ENCODE measurements at regions not wholly inside any gene's neighbourhood (a gene's known extent, or its start where the extent isn't known, plus 50 kb on each side); places are given as distances from the start of the nearest gene placed in this dataset.
A peak's percentile ranks its signal among the peaks of the same experiment; 100 is the strongest.

GRCh38 chr13:59475911-59476310 lies 687.8 kb downstream of the DIAPH3 start:
- H3K27me3 ChIP-seq (ENCODE audit: control insufficient read depth, insufficient read depth, low read length), result no peaks in the 10 kb centered on the region
- peaks cover 30% of the 10 kb centered on the region for H3K4me1 ChIP-seq (ENCODE audit: control insufficient read depth, insufficient read depth, low read length)
- H3K9me3 ChIP-seq (ENCODE audit: control insufficient read depth, insufficient read depth, low read depth, low read length), result no peaks in the 10 kb centered on the region
- no peak overlapping the region for H3K9ac ChIP-seq (ENCODE audit: low read length)
- no peak overlapping the region for H3K4me3 ChIP-seq (ENCODE audit: low read depth, low read length)
- H3K27ac ChIP-seq (ENCODE audit: low read depth, low read length), result no peak overlapping the region
- H3K36me3 ChIP-seq (ENCODE audit: control insufficient read depth, insufficient read depth, low read length), result no peaks in the 10 kb centered on the region

GRCh38 chr13:59476366-59476765 lies 687.4 kb downstream of the DIAPH3 start:
- no peak overlapping the region for H3K9ac ChIP-seq (ENCODE audit: low read length)

GRCh38 chr13:59477011-59477410 lies 686.7 kb downstream of the DIAPH3 start:
- H3K36me3 ChIP-seq (ENCODE audit: control insufficient read depth, insufficient read depth, low read length), result no peaks in the 10 kb centered on the region
- H3K27me3 ChIP-seq (ENCODE audit: control insufficient read depth, insufficient read depth, low read length), result no peaks in the 10 kb centered on the region
- H3K9ac ChIP-seq (ENCODE audit: low read length), result no peak overlapping the region
- H3K9me3 ChIP-seq (ENCODE audit: control insufficient read depth, insufficient read depth, low read depth, low read length), result no peaks in the 10 kb centered on the region
- H3K4me3 ChIP-seq (ENCODE audit: low read depth, low read length), result no peak overlapping the region
- H3K27ac ChIP-seq (ENCODE audit: low read depth, low read length), result no peak overlapping the region
- peaks cover 30% of the 10 kb centered on the region for H3K4me1 ChIP-seq (ENCODE audit: control insufficient read depth, insufficient read depth, low read length)

More at GRCh38 chr13:59476366-59476765, 687.4 kb downstream of the DIAPH3 start:
- H3K4me1 ChIP-seq (ENCODE audit: control insufficient read depth, insufficient read depth, low read length), result peaks cover 30% of the 10 kb centered on the region
- no peaks in the 10 kb centered on the region for H3K9me3 ChIP-seq (ENCODE audit: control insufficient read depth, insufficient read depth, low read depth, low read length)
- H3K36me3 ChIP-seq (ENCODE audit: control insufficient read depth, insufficient read depth, low read length), result no peaks in the 10 kb centered on the region
- no peak overlapping the region for H3K27ac ChIP-seq (ENCODE audit: low read depth, low read length)
- no peaks in the 10 kb centered on the region for H3K27me3 ChIP-seq (ENCODE audit: control insufficient read depth, insufficient read depth, low read length)
- no peak overlapping the region for H3K4me3 ChIP-seq (ENCODE audit: low read depth, low read length)

GRCh38 chr13:59478908-59479307 lies 684.8 kb downstream of the DIAPH3 start:
- Histone ChIP-seq H3K27me3 (ENCODE audit: control insufficient read depth, insufficient read depth, low read length) (no peaks in the 10 kb centered on the region), H3K9me3 (ENCODE audit: control insufficient read depth, insufficient read depth, low read depth, low read length) (no peaks in the 10 kb centered on the region), H3K4me1 (ENCODE audit: control insufficient read depth, insufficient read depth, low read length) (peaks cover 36% of the 10 kb centered on the region), H3K9ac (ENCODE audit: low read length) (no peak overlapping the region), H3K36me3 (ENCODE audit: control insufficient read depth, insufficient read depth, low read length) (no peaks in the 10 kb centered on the region), H3K4me3 (ENCODE audit: low read depth, low read length) (no peak overlapping the region), H3K27ac (ENCODE audit: low read depth, low read length) (peak overlapping the region; percentile 63; the same call in 1 of the 2 replicates)

GRCh38 chr13:59479629-59480028 lies 684.1 kb downstream of the DIAPH3 start:
- Histone ChIP-seq H3K9ac (ENCODE audit: low read length) (no peak overlapping the region), H3K36me3 (ENCODE audit: control insufficient read depth, insufficient read depth, low read length) (no peaks in the 10 kb centered on the region), H3K27ac (ENCODE audit: low read depth, low read length) (peak overlapping the region; percentile 63; the same call in 1 of the 2 replicates), H3K9me3 (ENCODE audit: control insufficient read depth, insufficient read depth, low read depth, low read length) (no peaks in the 10 kb centered on the region), H3K27me3 (ENCODE audit: control insufficient read depth, insufficient read depth, low read length) (no peaks in the 10 kb centered on the region), H3K4me1 (ENCODE audit: control insufficient read depth, insufficient read depth, low read length) (peaks cover 38% of the 10 kb centered on the region), H3K4me3 (ENCODE audit: low read depth, low read length) (no peak overlapping the region)

GRCh38 chr13:59480396-59481259 lies 683.1 kb downstream of the DIAPH3 start:
- Histone ChIP-seq H3K27me3 (ENCODE audit: control insufficient read depth, insufficient read depth, low read length) (no peaks in the 10 kb centered on the region), H3K9me3 (ENCODE audit: control insufficient read depth, insufficient read depth, low read depth, low read length) (no peaks in the 10 kb centered on the region), H3K4me3 (ENCODE audit: low read depth, low read length) (no peak overlapping the region), H3K9ac (ENCODE audit: low read length) (no peak overlapping the region), H3K36me3 (ENCODE audit: control insufficient read depth, insufficient read depth, low read length) (no peaks in the 10 kb centered on the region), H3K4me1 (ENCODE audit: control insufficient read depth, insufficient read depth, low read length) (peaks cover 38% of the 10 kb centered on the region), H3K27ac (ENCODE audit: low read depth, low read length) (0 out of 2 replicates have a peak overlapping the region, but pooled peaks have one; percentile 12)

- H3K27me3 ChIP-seq (ENCODE audit: control insufficient read depth, insufficient read depth, low read length), result no peaks in the 10 kb centered on the region
- peaks cover 32% of the 10 kb centered on the region for H3K4me1 ChIP-seq (ENCODE audit: control insufficient read depth, insufficient read depth, low read length)
- H3K4me3 ChIP-seq (ENCODE audit: low read depth, low read length), result no peak overlapping the region
- H3K27ac ChIP-seq (ENCODE audit: low read depth, low read length), result no peak overlapping the region
- no peak overlapping the region for H3K9ac ChIP-seq (ENCODE audit: low read length)
- H3K36me3 ChIP-seq (ENCODE audit: control insufficient read depth, insufficient read depth, low read length), result no peaks in the 10 kb centered on the region
- H3K9me3 ChIP-seq (ENCODE audit: control insufficient read depth, insufficient read depth, low read depth, low read length), result no peaks in the 10 kb centered on the region
These were observed 680.1 kb downstream of the DIAPH3 start for GRCh38 chr13:59483501-59484145.

- Histone ChIP-seq H3K9me3 (ENCODE audit: control insufficient read depth, insufficient read depth, low read depth, low read length) (no peaks in the 10 kb centered on the region), H3K9ac (ENCODE audit: low read length) (no peak overlapping the region), H3K4me1 (ENCODE audit: control insufficient read depth, insufficient read depth, low read length) (peaks cover 12% of the 10 kb centered on the region), H3K27me3 (ENCODE audit: control insufficient read depth, insufficient read depth, low read length) (no peaks in the 10 kb centered on the region), H3K4me3 (ENCODE audit: low read depth, low read length) (no peak overlapping the region), H3K36me3 (ENCODE audit: control insufficient read depth, insufficient read depth, low read length) (no peaks in the 10 kb centered on the region), H3K27ac (ENCODE audit: low read depth, low read length) (no peak overlapping the region)
These were observed 675.8 kb downstream of the DIAPH3 start for GRCh38 chr13:59487883-59488282.

GRCh38 chr13:59488436-59488835 lies 675.3 kb downstream of the DIAPH3 start:
- Histone ChIP-seq H3K9me3 (ENCODE audit: control insufficient read depth, insufficient read depth, low read depth, low read length) (no peaks in the 10 kb centered on the region), H3K4me3 (ENCODE audit: low read depth, low read length) (no peak overlapping the region)

GRCh38 chr13:59490651-59491050 lies 673.1 kb downstream of the DIAPH3 start:
- Histone ChIP-seq H3K36me3 (ENCODE audit: control insufficient read depth, insufficient read depth, low read length) (no peaks in the 10 kb centered on the region), H3K27me3 (ENCODE audit: control insufficient read depth, insufficient read depth, low read length) (no peaks in the 10 kb centered on the region), H3K9me3 (ENCODE audit: control insufficient read depth, insufficient read depth, low read depth, low read length) (no peaks in the 10 kb centered on the region), H3K9ac (ENCODE audit: low read length) (no peak overlapping the region), H3K4me3 (ENCODE audit: low read depth, low read length) (no peak overlapping the region), H3K4me1 (ENCODE audit: control insufficient read depth, insufficient read depth, low read length) (peaks cover 4% of the 10 kb centered on the region; the same call in 1 of the 2 replicates), H3K27ac (ENCODE audit: low read depth, low read length) (no peak overlapping the region)

More at GRCh38 chr13:59488436-59488835, 675.3 kb downstream of the DIAPH3 start:
- Histone ChIP-seq H3K27ac (ENCODE audit: low read depth, low read length) (no peak overlapping the region), H3K4me1 (ENCODE audit: control insufficient read depth, insufficient read depth, low read length) (peaks cover 11% of the 10 kb centered on the region), H3K36me3 (ENCODE audit: control insufficient read depth, insufficient read depth, low read length) (no peaks in the 10 kb centered on the region), H3K27me3 (ENCODE audit: control insufficient read depth, insufficient read depth, low read length) (no peaks in the 10 kb centered on the region), H3K9ac (ENCODE audit: low read length) (no peak overlapping the region)

GRCh38 chr13:59492030-59492636 lies 671.6 kb downstream of the DIAPH3 start:
- H3K9ac ChIP-seq (ENCODE audit: low read length), result no peak overlapping the region
- H3K27me3 ChIP-seq (ENCODE audit: control insufficient read depth, insufficient read depth, low read length), result no peaks in the 10 kb centered on the region
- H3K36me3 ChIP-seq (ENCODE audit: control insufficient read depth, insufficient read depth, low read length), result no peaks in the 10 kb centered on the region
- H3K9me3 ChIP-seq (ENCODE audit: control insufficient read depth, insufficient read depth, low read depth, low read length), result no peaks in the 10 kb centered on the region
- no peak overlapping the region for H3K4me3 ChIP-seq (ENCODE audit: low read depth, low read length)
- H3K27ac ChIP-seq (ENCODE audit: low read depth, low read length), result no peak overlapping the region
- H3K4me1 ChIP-seq (ENCODE audit: control insufficient read depth, insufficient read depth, low read length), result peaks cover 4% of the 10 kb centered on the region; the same call in 1 of the 2 replicates
